ENCODE measurements at regions not wholly inside any gene's neighbourhood (a gene's known extent, or its start where the extent isn't known, plus 50 kb on each side); places are given as distances from the start of the nearest gene placed in this dataset.

- no peak for TF ChIP-seq NCOA1 (CRISPR knock-in tag; IDR thresholded peaks at IDR 0.05)
Observed at GRCh38 chr11:92588393-92588792, 363.8 kb downstream of the FAT3 start (continued).

GRCh38 chr11:92589512-92589911, 364.9 kb downstream of the FAT3 start:
- in situ Hi-C loops (cut with HindIII; ENCODE audit: extremely low pct_ligation_motif_present, low pct_unique_long_range_greater_than_20kb), result no loop called here

More at GRCh38 chr11:92589512-92589911, 364.9 kb downstream of the FAT3 start:
- ChIA-PET POLR2A (no interaction called here), CTCF (ENCODE audit: low intra/inter-chr PET ratio, low total read pairs) (no interaction called here)
- Histone ChIP-seq H3K27ac (ENCODE audit: extremely low read length, insufficient read depth, low read length) (no peak overlapping the region), H3K4me1 (ENCODE audit: insufficient read depth, low read length) (no peaks in the 10 kb centered on the region), H2AFZ (ENCODE audit: low read length) (no peak overlapping the region), H3K36me3 (replicated peaks in 1 of 2; ENCODE audit: control insufficient read depth in 1 of 2, insufficient read depth in 2 of 2, low read length in 2 of 2) (no peaks in the 10 kb centered on the region), H4K20me1 (ENCODE audit: insufficient read depth, low read length) (no peaks in the 10 kb centered on the region), H3K79me2 (ENCODE audit: insufficient read depth, low read length) (no peaks in the 10 kb centered on the region), H3K9ac (ENCODE audit: insufficient read depth, low read depth, low read length) (no peak overlapping the region), H3K27me3 (ENCODE audit: control insufficient read depth in 1 of 2, insufficient read depth in 2 of 2, low read length in 2 of 2) (no peaks in the 10 kb centered on the region; a peak in 1 of 5 replicates), H3K4me2 (ENCODE audit: low read depth, low read length) (no peak overlapping the region), H3K4me3 (replicated peaks in 1 of 3; ENCODE audit: insufficient read depth in 1 of 3, low read depth in 2 of 3, low read length in 3 of 3) (no peak overlapping the region), H3K9me3 (ENCODE audit: low read length) (no peaks in the 10 kb centered on the region)
- no TSS peak for BruUV-seq (replicated peaks)
- TF ChIP-seq FOXA3 (CRISPR knock-in tag; IDR thresholded peaks at IDR 0.05) (no peak), CBX5 (CRISPR knock-in tag; IDR thresholded peaks at IDR 0.05; ENCODE audit: borderline replicate concordance) (no peak), TEAD3 (CRISPR knock-in tag; optimal IDR thresholded peaks at IDR 0.05; ENCODE audit: borderline replicate concordance) (no peak), TBX3 (IDR thresholded peaks at IDR 0.05; ENCODE audit: borderline replicate concordance) (no peak), ZNF234 (CRISPR knock-in tag; conservative IDR thresholded peaks at IDR 0.05) (no peak), ATF7-NPFF (CRISPR knock-in tag; IDR thresholded peaks at IDR 0.05; ENCODE audit: low read depth) (no peak), ZSCAN5A (CRISPR knock-in tag; IDR thresholded peaks at IDR 0.05; ENCODE audit: borderline replicate concordance) (no peak), RFX1 (IDR thresholded peaks at IDR 0.05) (no peak), CTCF (CRISPR knock-in tag; IDR thresholded peaks at IDR 0.05) (no peak), PBX2 (CRISPR knock-in tag; IDR thresholded peaks at IDR 0.05) (no peak), NCOA2 (CRISPR knock-in tag; IDR thresholded peaks at IDR 0.05) (no peak), ZBTB2 (CRISPR knock-in tag; IDR thresholded peaks at IDR 0.05; ENCODE audit: low read depth) (no peak), ZNF788 (CRISPR knock-in tag; IDR thresholded peaks at IDR 0.05; ENCODE audit: borderline replicate concordance) (no peak), ZNF713 (CRISPR knock-in tag; IDR thresholded peaks at IDR 0.05) (no peak), RXRB (CRISPR knock-in tag; IDR thresholded peaks at IDR 0.05; ENCODE audit: borderline replicate concordance) (no peak), POLR2A (IDR thresholded peaks at IDR 0.05; ENCODE audit: insufficient read depth in 1 of 2, low read depth in 2 of 2, low read length in 2 of 2) (no peak), DPF2 (CRISPR knock-in tag; IDR thresholded peaks at IDR 0.05; ENCODE audit: borderline replicate concordance, low read depth) (no peak), ZMYM2 (CRISPR knock-in tag; IDR thresholded peaks at IDR 0.05) (no peak)
- WGBS (ENCODE audit: low lambda C conversion rate), result 44% methylated on average over 3 of the region's 3 CpGs
- no peak for DNase-seq (ENCODE audit: low spot score)
- FAIRE-seq, result no peak
- intact Hi-C loops (cut with micrococcal nuclease; ENCODE audit: unreplicated experiment), result no loop called here
- no peak for ATAC-seq
